OCI-LY3 (cell line): ENCODE measurements at regions not wholly inside any gene's neighbourhood (a gene's known extent, or its start where the extent isn't known, plus 50 kb on each side); places are given as distances from the start of the nearest gene placed in this dataset.

Source experiments
- CTCF ChIP-seq: fragments of 200-600, 300-600 bp; sonication (generic); IDR thresholded peaks from 2 replicates; pipeline ENCODE4 v1.5.1; 2014; ENCODE audit warnings: antibody characterized with exemption, low read length, low read depth
- EZH2phosphoT487 ChIP-seq: fragments of 200-600 bp; shearing (Covaris generic); IDR thresholded peaks from 2 replicates; pipeline ENCODE4 v1.6.1; 2018; ENCODE audit warnings: antibody characterized with exemption, mixed run types, low read depth

- TF ChIP-seq CTCF, result no peak
- TF ChIP-seq EZH2phosphoT487, result no peak
These were observed 778.0 kb upstream of the NECTIN3 start for GRCh38 chr3:110293660-110294059.
